Activated CD8-positive, alpha-beta T cell treated with anti-CD3 and anti-CD28 coated beads for 36 hours (primary cell): ENCODE measurements at regions not wholly inside any gene's neighbourhood (a gene's known extent, or its start where the extent isn't known, plus 50 kb on each side); places are given as distances from the start of the nearest gene placed in this dataset.
"Not testable (repeated sequence)": the region's sequence is repeated elsewhere in the genome, so short reads cannot be mapped to it uniquely, and the experiment has no call there.

Source experiments
- ATAC-seq: fragments of 200-7000 bp; cut with Tn5 transposase; one replicate; pipeline ENCODE4 v1.10.0; 2021; ENCODE audit warnings: mild to moderate bottlenecking, moderate library complexity
- CTCF ChIA-PET: fragments of 350-600 bp; sonication (Branson Sonifier 250); formaldehyde crosslinking; loops from one replicate; lab custom pipeline; 2021; ENCODE audit warnings: antibody characterized with exemption; lab: Charles Lee
- POLR2A ChIA-PET: fragments of 350-600 bp; sonication (Branson Sonifier 250); formaldehyde crosslinking; loops from one replicate; lab custom pipeline; 2021; ENCODE audit warnings: antibody characterized with exemption; lab: Charles Lee
- DNase-seq: peaks from one replicate; pipeline ENCODE4 v3.0.0-alpha.2; 2020
- H3K27ac Mint-ChIP-seq: one replicate; pipeline ENCODE4 v1.8.0; 2021; ENCODE audit warnings: mild to moderate bottlenecking, mixed read lengths
- H3K27me3 Mint-ChIP-seq: one replicate; pipeline ENCODE4 v1.8.0; 2021; ENCODE audit warnings: mixed read lengths
- H3K36me3 Mint-ChIP-seq: one replicate; pipeline ENCODE4 v1.8.0; 2021; ENCODE audit warnings: low read depth, mixed read lengths
- H3K4me1 Mint-ChIP-seq: one replicate; pipeline ENCODE4 v1.8.0; 2021; ENCODE audit warnings: low read depth, mixed read lengths
- H3K4me3 Mint-ChIP-seq: one replicate; pipeline ENCODE4 v1.8.0; 2021; ENCODE audit warnings: mild to moderate bottlenecking, moderate library complexity, mixed read lengths
- H3K9me3 Mint-ChIP-seq: one replicate; pipeline ENCODE4 v1.8.0; 2021; ENCODE audit warnings: mixed read lengths
- intact Hi-C: fragments of 100-400 bp; cut with micrococcal nuclease; formaldehyde crosslinking; loops from one replicate; pipeline ENCODE4 v1.10.0; 2022
- TF ChIP-seq, protein P1 (sequence below): fragments of 200-600 bp; IDR thresholded peaks from one replicate; pipeline ENCODE4 v1.8.0; 2022; ENCODE audit warnings: antibody characterized with exemption, mild to moderate bottlenecking

DNA sequence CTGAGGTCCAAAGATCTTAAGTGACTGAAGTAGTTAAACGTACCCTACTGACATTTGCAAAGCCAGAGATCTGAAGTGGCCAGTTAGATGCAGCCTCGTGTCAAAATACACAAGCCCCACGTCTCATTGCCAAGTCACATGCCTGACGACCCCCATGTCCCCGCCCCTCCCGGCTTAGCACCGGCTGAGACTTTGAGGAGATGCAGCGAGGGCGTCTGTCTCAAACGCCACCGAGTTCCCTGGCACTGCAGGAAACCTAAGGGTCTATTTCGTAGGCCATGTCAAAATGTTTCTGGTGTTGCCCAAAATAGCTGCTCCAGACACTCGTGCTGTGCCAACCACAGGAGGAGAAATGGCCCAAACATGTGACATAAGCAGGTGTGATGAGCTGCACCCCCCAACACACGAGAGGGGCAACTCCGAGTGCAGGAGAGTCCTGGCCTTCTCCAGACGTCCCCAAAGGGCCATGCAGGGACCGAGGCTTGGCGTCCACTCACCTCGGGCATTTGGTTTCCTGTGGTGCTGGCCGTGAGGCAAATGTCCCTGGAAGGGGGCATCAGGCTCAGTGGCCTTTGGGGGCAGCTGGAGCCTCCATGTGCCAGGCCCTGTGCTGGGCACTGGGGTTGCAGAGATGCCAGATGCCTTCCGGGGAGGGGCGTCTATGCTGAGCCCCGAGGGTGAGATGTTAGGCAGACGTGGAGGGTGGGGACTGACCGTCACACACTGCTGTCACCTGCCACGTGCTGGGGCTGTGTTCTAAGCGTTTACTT, 67.0 kb downstream of the MATN1 start:
- Mint-ChIP-seq H3K4me3 (no peak overlapping the region), H3K9me3 (peaks cover 1% of the 10 kb centered on the region), H3K27me3 (peaks cover 7% of the 10 kb centered on the region), H3K36me3 (no peaks in the 10 kb centered on the region), H3K27ac (no peak overlapping the region), H3K4me1 (no peaks in the 10 kb centered on the region)
- no peak for ATAC-seq
- POLR2A ChIA-PET = interaction anchor here (0.9 kb wide), 1 partner anchor 21 kb away, joined by 3 read pairs; no protein-coding TSS in a partner anchor
- DNase-seq = no peak
- intact Hi-C loops = no loop called here
- TF ChIP-seq, protein P1, sequence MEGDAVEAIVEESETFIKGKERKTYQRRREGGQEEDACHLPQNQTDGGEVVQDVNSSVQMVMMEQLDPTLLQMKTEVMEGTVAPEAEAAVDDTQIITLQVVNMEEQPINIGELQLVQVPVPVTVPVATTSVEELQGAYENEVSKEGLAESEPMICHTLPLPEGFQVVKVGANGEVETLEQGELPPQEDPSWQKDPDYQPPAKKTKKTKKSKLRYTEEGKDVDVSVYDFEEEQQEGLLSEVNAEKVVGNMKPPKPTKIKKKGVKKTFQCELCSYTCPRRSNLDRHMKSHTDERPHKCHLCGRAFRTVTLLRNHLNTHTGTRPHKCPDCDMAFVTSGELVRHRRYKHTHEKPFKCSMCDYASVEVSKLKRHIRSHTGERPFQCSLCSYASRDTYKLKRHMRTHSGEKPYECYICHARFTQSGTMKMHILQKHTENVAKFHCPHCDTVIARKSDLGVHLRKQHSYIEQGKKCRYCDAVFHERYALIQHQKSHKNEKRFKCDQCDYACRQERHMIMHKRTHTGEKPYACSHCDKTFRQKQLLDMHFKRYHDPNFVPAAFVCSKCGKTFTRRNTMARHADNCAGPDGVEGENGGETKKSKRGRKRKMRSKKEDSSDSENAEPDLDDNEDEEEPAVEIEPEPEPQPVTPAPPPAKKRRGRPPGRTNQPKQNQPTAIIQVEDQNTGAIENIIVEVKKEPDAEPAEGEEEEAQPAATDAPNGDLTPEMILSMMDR = no peak
- CTCF ChIA-PET = no interaction called here

- intact Hi-C loops = no loop called here
These were observed 67.7 kb downstream of the MATN1 start for GRCh38 chr1:30655672-30656071.

GRCh38 chr1:30654188-30654587, 69.2 kb downstream of the MATN1 start:
- Mint-ChIP-seq H3K27me3 (peaks cover 16% of the 10 kb centered on the region), H3K27ac (no peak overlapping the region)
- CTCF ChIA-PET = no interaction called here

More at GRCh38 chr1:30655672-30656071, 67.7 kb downstream of the MATN1 start:
- TF ChIP-seq, protein P1 = no peak
- DNase-seq = no peak
- no peak for ATAC-seq
- ChIA-PET CTCF (no interaction called here), POLR2A (no interaction called here)
- no peaks in the 10 kb centered on the region for H3K36me3 Mint-ChIP-seq
- peaks cover 1% of the 10 kb centered on the region for H3K9me3 Mint-ChIP-seq
- H3K4me1 Mint-ChIP-seq = peaks cover 2% of the 10 kb centered on the region
- H3K27ac Mint-ChIP-seq = no peak overlapping the region
- H3K4me3 Mint-ChIP-seq = no peak overlapping the region
- H3K27me3 Mint-ChIP-seq = peaks cover 9% of the 10 kb centered on the region

GRCh38 chr1:30652152-30652841, 71.1 kb downstream of the MATN1 start:
- TF ChIP-seq, protein P1 = no peak
- no peak for DNase-seq
- no peaks in the 10 kb centered on the region for H3K36me3 Mint-ChIP-seq
- intact Hi-C loops = no loop called here
- H3K9me3 Mint-ChIP-seq = peaks cover 1% of the 10 kb centered on the region
- H3K4me3 Mint-ChIP-seq = no peak overlapping the region
- POLR2A ChIA-PET = no interaction called here
- no peak overlapping the region for H3K27ac Mint-ChIP-seq
- CTCF ChIA-PET = no interaction called here
- ATAC-seq = no peak
- H3K27me3 Mint-ChIP-seq = peaks cover 18% of the 10 kb centered on the region
- peaks cover 2% of the 10 kb centered on the region for H3K4me1 Mint-ChIP-seq

More at GRCh38 chr1:30654188-30654587, 69.2 kb downstream of the MATN1 start:
- Mint-ChIP-seq H3K4me1 (peaks cover 2% of the 10 kb centered on the region), H3K4me3 (no peak overlapping the region), H3K36me3 (no peaks in the 10 kb centered on the region), H3K9me3 (peaks cover 1% of the 10 kb centered on the region)
- POLR2A ChIA-PET = no interaction called here
- intact Hi-C loops = no loop called here
- TF ChIP-seq, protein P1 = no peak
- ATAC-seq (no peak), DNase-seq (no peak)

DNA sequence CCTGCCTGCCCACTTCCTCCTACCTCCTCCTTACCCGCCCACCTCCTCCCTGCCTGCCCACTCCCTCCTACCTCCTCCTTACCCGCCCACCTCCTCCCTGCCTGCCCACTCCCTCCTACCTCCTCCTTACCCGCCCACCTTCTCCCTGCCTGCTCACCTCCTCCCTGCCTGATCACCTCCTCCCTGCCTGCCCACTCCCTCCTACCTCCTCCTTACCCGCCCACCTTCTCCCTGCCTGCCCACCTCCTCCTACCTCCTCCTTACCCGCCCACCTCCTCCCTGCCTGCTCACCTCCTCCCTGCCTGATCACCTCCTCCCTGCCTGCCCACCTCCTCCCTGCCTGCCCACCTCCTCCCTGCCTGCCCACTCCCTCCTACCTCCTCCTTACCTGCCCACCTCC, 72.0 kb downstream of the MATN1 start:
- intact Hi-C loops, POLR2A ChIA-PET, CTCF ChIA-PET: not testable (repeated sequence)

More for the DNA sequence above, 72.0 kb downstream of the MATN1 start:
- DNase-seq, H3K27ac Mint-ChIP-seq, ATAC-seq, H3K36me3 Mint-ChIP-seq, H3K4me3 Mint-ChIP-seq, H3K9me3 Mint-ChIP-seq, H3K4me1 Mint-ChIP-seq: not testable (repeated sequence)
- peaks cover 18% of the 10 kb centered on the region for H3K27me3 Mint-ChIP-seq
